ENCODE measurements at regions not wholly inside any gene's neighbourhood (a gene's known extent, or its start where the extent isn't known, plus 50 kb on each side); places are given as distances from the start of the nearest gene placed in this dataset.

DNA sequence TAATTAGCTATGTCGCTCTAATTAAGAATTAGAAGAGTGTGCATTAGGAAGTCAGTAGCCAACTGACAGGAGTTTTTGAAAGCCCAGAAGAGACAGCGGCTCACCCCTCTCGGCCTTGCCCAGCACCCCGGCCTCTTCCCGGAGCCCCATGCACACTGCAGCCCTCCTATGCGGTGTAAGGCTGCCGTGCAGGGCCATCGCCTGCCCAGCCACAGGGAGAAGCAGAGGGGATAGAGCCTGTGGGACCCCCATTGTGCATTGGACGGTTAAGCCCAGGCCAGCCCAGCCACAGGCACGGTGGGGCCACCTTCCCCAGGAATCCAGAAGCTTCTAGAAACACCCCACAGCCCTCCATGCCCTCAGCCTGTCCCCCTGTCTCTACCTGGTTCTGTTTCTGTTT is 569.7 kb upstream of the MKI67 start:
- DNase-seq (ENCODE audit: low read depth in 1 of 2, low spot score in 1 of 2), result no peak

DNA sequence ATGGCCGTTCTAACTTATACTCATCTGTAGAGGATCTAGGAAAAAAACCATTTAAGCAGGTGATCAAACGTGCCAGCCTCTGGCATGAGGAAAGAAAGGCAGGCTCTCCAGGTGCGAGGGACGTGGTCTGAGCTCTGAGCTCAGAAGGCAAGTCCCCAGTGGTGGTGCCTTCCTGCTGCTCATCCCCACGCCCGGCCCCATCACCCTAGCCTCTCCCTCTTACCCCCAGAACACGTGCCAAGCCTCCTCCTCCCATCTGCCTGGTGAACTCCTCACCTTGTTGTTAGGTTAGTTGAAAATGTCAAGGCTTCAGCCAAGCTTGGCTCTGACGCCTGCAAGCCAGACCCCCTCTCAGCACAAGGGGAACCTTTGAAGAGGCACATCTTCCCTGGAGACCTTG is 571.2 kb upstream of the MKI67 start:
- DNase-seq (ENCODE audit: low read depth in 1 of 2, low spot score in 1 of 2), result no peak

DNA sequence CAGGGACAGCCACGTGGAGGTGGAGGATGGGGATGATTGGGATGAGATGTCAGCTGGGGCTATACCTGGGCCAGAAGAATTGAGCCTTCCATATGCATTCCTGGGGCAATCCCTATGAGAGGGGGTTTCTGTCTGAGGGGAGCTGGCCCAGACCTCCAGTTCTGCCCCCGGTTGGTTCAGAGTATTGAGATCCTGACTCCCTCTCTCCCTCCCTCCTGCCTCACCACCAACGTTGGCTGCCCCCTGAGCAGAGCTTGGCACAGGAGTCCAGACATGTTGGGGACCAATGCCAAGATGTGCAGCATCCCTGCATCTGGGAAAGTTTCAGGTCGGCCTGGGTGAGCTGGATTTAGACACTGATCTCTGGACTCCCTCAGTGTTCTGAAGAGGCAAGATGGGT is 575.2 kb upstream of the MKI67 start:
- DNase-seq (ENCODE audit: low read depth in 1 of 2, low spot score in 1 of 2), result no peak

DNA sequence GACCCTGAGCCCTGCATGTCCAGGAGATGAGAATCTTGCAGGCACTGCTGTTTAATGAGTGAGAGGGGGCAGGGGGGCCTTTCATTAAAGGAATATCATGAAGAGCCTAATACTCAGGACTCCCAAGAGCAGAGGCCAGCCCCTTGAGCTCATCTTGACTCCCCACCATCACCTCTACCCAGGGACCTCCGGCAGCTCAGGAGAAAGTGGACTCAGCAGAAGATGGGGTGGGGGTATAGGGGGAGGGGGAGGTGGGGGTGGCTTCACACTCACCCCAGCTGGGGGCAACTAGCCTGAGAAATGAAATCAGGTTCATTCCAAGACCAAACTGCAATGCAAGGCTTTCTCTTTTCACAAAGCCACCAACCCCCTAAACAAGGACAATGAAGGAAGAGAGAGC is 575.6 kb upstream of the MKI67 start:
- DNase-seq (ENCODE audit: low read depth in 1 of 2, low spot score in 1 of 2), result no peak

DNA sequence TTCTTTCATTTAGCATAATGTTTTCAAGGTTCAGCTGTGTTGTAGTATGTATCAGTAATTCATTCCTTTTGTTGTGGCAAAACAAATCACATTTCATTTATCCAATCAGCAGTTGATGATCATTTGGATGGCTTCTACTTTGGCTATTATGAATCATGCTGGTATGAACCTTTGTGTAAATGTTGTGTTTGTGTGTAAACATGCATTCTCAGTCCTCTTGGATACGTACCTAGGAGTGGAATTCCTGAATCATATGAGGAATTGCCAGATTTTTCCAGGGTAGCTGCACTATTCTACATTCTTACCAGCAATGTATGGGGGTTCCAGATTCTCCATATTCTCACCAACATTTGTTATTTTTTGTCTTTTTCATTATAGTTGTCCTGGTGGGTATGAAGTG is 578.5 kb upstream of the MKI67 start:
- DNase-seq (ENCODE audit: low read depth in 1 of 2, low spot score in 1 of 2), result no peak

DNA sequence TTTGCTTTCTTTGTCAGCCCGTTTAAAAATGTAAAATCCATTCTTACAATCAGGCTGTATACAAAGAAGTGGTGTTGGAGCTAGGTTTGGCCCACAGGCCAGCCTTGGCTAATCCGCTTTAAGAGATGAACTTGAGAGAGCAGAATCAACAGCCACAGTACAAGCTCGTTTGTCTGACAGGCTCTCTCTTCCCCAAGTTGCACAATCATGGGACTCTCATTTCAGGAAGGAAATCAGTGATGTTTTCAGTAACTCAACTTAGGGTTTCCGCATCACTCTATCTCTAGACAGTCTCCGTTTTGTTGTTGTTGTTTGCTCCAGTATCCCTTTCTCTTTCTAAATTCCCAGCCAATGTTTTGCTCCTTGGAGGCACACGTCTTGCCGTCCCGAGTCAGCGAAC is 582.0 kb upstream of the MKI67 start:
- no peak for DNase-seq (ENCODE audit: low read depth in 1 of 2, low spot score in 1 of 2)

DNA sequence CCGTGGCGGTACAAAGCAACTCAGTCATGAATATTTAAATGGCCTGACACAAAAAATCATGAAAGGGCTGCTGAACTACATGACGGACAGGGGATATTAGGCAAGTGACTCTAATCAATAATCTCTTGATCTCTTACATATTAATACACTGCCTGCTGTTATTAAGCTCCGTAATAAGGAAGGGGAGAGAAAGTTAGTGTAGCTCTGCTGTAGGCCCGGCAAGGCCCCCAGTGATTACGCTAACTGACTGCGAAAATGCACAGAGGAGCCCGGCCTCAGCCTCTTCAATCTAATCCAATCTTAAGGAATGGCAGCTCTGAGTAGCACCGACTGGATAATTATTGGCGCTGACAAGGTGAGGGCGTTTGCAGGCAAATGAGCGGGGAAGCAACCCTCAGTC is 583.5 kb upstream of the MKI67 start:
- DNase-seq (ENCODE audit: low read depth in 1 of 2, low spot score in 1 of 2), result no peak

DNA sequence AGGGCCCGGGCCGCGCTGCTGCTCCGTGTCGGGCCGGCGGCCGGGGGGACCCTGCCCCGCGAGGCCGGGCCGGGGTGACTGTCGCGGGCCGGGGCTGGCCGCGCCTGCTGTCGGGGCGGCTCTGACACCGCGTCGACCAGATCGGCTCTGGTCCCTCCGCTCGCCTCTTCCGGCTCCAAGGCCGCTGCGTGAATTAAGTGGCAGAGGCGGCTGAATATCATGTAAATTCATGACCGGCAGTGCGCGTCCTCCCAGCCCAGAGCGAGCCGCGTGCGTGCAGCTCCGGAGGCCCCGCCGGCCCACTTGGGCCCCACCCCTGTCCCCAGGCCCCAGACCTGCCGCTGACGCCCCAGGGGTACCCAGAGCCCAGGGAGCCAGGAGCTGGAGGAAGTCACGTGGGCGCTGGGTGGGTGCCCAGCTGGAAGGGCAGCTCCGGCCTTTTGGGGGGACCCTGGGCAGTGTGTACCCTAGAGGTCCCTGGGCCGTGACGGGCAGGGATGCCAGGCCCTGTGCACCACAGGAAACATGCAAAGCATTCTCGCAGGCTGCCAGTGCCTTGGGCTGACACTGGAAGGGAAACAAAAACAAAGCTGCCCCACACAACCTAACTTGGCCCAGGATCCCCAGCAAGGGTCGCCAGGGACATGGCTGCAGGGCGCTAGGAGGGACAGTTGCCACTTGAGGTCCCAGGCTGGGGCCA is 584.0 kb upstream of the MKI67 start:
- DNase-seq (ENCODE audit: low read depth in 1 of 2, low spot score in 1 of 2), result no peak

DNA sequence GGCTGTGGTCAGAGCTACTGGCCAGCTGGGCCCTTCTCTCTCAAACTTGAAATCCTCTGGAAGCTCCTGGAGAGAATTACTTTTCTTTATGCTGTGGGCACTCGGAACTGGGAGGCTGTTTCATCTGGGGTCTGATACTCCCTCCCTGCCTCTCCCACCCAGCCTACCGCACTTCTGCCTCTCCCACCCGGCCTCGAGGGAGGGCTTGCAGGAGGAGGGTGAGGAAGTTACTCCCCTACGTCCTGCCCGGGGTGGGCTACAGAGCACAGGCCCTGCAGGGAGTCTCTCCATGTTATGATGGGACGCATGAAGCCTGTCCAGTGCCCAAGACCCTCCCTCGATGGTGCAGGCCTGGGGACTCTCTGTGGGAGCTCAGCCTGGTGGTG is 584.6 kb upstream of the MKI67 start:
- DNase-seq (ENCODE audit: low read depth in 1 of 2, low spot score in 1 of 2), result no peak

DNA sequence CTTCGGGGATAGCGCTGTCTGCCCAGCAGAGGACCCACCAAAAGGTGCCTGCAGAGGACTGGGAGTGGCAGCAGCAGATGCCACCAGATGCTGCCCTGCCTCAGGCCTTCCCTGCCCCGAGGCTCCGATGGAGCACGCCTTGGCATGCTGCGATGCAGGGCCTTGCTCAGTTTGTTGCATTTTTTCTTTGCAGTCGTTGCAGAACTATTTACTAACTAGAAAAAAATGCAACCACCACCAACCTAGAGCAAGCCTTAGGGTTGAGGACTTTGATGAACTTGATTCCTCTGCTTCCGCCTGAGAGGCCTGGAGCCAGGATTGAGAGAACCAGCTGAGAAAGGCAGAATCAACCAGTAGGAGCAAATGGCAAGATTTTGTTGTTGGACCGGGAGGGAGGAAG is 585.6 kb upstream of the MKI67 start:
- DNase-seq (ENCODE audit: low read depth in 1 of 2, low spot score in 1 of 2), result no peak

DNA sequence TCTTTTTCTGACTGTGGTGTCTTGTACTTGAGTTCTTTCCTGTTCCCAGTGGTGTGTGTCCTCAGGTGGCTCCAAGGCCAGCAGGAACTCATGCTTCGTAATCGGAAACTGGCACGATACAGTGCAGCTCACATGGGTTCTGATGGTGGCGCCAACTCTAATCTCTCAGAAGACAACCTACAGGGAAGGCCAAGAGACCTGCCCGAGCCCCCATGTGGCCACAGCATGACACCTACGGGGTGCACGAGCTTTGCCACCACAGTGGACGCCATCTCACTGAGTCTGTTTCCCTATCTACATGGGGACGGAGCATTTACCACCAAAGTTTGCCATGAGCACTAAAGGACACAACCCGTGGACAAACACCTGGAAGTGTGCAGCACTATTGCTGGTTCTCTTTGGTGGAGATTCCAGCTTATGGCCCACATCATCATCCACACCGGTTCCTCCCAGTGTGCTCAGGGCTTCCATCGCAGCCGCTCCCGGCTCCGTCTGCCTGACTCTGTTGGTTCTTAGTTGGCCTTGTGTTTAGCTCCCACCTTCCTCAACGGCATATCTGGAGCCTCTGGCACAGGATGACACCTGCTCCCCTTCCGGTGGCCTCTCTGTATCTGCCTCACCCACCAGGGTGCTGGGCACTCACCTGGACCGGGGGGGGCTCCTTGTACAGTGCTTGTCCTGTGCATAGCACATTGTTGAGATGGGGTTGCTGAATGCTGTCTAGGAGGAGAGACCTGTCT is 586.6 kb upstream of the MKI67 start:
- no peak for DNase-seq (ENCODE audit: low read depth in 1 of 2, low spot score in 1 of 2)

DNA sequence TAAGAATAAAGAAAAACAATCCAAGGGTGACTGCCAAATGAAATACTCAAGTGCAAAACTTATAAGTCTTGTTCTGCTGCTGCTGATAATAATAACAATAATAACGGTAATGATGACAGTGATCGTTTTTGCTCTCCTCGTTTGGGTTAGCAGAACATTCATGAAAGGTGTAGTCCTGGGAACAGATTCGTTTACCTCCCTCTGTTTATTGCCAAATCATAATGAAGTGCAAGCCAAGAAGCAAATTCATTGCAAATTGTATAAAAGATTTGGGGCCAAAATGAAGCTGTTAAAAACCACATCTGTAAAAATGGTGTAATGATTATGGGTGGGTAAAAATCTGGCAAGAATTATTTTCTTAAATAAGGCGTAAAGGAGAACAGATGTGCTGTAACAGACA is 587.2 kb upstream of the MKI67 start:
- no peak for DNase-seq (ENCODE audit: low read depth in 1 of 2, low spot score in 1 of 2)

DNA sequence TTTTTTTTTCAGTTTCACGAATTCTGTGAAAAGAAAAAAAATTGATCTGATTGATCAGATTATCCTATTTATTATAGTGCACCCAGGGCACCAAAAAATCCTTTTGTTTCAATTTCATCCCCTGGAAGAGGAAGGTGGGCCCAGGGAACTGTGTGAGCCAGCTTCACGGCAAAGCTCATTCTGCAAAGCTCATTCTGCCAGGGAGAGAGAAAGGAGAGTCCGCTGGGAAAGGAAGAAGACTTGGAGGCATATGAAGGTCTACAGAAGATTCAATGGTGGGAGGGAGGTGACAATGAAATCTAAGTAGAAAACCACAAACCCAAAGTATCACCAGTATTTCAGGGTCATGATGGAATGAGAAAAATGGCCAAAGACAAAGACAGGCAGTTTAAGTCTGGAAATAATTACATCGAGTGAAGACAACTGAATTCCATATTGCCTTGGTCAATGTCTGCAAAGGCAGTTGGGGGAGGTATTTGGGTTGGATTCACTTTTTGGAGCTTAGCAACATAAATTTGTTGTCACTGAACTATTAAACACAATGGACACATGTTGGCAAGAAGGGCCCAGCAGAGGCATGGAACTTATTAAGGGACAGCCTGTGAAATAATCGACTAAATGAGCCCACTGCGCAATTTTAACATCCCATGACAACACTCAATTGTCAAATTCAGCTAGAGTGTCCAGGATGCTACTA is 587.8 kb upstream of the MKI67 start:
- DNase-seq (ENCODE audit: low read depth in 1 of 2, low spot score in 1 of 2), result no peak

DNA sequence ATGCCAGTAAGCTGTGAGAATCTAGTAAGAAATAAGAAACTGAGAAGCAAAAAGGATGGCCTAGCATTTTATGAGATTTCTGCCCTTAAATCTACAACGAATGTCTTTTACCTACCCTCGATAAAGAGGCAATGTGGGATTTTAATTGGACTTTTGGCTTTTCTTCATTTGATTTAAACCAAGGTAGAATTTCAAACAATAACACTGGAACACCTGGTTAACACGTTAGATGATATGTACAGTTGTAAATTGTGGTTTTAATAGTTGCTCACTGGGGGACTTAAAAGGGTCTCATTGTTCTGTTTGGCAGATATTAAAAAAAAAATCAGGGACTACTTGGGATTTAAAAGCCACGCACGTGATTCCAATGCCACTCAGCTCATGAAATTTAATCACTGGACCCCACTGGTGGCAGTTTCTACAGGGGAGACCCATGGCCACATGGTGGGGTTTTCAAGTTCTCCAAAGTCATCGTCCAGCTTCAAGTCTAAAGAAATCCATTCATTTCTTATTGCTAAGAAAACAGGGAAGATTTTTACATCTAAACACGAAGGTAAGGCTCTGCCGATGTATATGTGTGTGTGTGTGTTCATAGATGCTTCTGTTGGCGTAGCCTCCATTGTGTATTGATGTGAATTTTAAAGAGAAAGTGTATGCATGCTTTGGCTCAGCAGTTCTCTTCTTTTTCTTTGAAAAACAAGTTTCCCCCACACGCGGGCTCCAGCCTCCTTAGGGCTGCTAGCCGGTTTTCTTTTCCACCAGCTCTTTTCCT is 588.6 kb upstream of the MKI67 start:
- DNase-seq (ENCODE audit: low read depth in 1 of 2, low spot score in 1 of 2), result no peak

DNA sequence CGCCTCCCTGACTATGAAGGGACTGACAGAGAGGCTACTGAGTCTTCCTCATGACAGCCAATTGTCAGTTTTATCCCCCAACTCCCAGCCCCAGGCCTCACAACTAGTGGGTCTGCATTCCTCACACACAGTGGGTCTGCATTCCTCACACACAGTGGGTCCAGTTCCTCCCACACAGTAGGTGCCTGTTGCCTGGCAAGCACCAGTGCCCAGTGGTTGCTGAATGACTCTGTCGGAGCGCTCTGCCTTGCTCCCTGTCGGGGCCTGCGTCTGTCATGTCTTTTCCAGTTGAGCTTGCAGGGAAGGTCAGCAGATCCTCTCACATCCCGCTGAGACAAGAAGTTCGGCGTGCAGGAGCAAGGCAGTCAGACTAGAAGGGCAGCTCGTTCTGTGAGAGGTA is 590.0 kb upstream of the MKI67 start:
- no peak for DNase-seq (ENCODE audit: low read depth in 1 of 2, low spot score in 1 of 2)

DNA sequence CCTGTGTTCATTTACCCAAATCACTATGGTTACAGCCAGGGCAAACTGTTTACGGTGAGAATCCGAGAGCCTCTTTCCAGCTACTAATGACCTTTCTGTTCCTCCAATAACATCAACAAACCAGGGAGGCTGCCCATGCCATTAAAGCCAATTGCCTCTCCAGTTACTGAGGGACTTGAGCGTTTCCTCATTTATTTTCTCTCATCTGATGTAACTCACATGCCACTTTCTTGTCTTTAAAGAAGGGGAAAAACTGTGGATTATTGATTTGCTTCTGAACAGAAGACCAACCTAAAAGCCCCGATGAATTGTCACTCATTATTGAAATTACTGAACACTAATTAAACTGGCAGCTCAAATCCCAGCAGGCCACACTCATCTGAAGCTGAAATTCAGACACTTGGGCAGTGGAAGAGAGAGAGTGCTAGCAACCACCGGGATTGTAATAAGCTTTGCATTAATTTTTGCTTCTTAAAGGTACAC is 595.8 kb upstream of the MKI67 start:
- DNase-seq (ENCODE audit: low read depth in 1 of 2, low spot score in 1 of 2), result no peak

DNA sequence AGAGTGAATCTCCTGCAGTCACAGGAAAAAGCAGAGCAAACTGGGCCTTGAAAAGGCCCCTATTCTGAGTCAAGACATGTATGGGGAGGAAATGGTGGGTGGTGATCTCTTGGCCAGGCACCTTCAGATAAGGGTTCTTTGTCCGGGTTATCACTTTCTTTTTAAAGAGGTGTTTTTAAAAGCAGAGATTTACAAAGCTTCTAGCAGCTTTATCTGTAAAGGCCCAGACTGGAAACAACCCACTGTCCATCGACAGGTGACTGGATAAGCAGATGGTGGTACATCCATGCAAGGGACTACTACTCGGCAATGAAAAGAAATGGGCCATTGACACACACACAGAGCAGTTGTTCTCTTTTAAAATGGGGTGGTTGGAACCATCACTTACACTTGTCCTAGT is 596.7 kb upstream of the MKI67 start:
- DNase-seq (ENCODE audit: low read depth in 1 of 2, low spot score in 1 of 2), result no peak

DNA sequence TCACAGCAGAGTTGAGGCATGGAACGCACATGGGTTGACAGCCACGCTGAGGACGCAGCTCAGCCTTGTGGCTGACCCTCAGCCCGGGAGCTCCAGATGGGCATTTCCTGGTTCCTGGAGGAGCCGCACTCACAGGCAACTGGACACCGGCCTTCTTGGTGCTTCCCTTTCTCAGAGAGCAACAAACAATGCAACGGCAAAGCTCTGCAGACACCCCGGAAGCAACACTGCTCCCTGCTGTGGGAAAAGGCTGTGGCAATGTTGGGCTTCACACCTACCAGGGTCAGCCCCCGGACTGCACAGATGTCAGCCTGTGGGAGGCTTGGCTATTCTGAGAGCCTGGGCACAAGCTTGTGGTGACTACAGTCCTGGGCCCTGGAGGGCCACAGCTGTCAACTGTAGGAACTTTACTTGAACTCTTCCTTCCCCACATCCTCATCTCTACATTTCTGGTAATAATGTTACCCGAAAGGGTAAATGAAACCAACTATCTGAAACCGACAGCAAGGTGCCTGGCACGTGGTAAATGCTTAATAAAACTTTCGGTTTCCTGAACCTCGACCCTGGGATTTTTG is 597.5 kb upstream of the MKI67 start:
- no peak for DNase-seq (ENCODE audit: low read depth in 1 of 2, low spot score in 1 of 2)

DNA sequence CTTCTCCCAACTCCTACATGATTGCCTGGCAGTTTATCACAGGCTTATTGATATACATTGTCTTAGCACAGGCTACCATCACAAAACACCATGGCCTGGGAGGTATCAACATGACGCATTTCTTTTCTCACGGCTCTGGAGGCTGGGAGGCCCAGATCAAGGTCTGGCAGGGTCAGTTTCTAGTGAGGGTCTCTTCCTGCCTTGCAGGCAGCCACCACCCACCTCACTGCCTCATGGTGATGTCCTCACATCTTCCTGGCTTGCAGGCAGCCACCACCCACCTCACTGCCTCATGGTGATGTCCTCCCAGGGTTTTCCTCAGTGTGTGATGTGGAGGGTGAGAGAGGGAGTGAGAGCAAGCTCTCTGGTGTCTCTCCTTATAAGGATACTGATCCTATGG is 599.3 kb upstream of the MKI67 start:
- DNase-seq (ENCODE audit: low read depth in 1 of 2, low spot score in 1 of 2), result no peak

DNA sequence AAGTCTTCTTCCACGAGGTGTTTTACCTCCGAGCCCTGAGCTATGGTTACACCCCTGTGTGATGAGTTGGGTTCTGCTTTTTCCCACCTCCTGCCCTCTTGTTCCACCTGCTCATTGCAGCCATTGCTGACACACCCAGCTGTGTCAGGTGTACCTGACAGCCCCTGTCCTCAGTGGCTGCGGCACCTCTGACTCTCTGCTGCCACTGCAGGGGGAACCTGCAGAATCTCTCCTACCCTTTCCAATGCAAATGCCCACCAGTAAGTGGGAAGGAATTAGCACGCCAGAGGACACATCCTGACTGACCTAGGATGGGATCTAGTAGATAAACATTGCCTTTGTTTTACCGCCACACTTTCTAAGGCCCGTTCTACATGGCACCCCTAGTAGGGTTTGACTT is 600.9 kb upstream of the MKI67 start:
- no peak for DNase-seq (ENCODE audit: low read depth in 1 of 2, low spot score in 1 of 2)

DNA sequence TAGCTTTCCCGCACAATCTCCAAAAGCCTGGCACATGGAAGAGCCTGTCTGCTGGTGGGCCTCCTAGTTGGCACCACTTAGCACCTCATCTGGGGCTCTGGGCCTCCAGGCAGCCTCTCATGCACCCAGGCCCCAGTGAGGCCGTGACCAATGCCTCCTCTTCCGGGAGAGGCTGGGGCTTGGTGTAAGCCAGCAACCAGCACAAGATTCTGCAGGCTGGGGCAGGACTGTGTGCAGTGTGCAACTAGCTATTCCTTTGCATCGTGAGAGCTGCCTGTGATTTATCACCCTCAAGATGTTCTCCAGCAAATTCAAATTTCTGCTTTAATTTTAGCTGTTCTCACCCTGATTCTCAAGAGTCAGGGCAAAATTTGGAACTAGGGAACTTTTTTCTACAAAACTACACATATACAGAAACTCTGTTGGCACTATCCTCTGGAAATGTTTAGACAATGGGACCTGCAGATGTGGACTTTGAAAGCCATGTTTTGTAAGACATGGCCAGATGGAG is 603.7 kb upstream of the MKI67 start:
- no peak for DNase-seq (ENCODE audit: low read depth in 1 of 2, low spot score in 1 of 2)
